Activated naive CD4-positive, alpha-beta T cell treated with anti-CD3 and anti-CD28 coated beads, Interleukin-2, amount 50 U/mL, for 16 hours (primary cell): ENCODE measurements at regions not wholly inside any gene's neighbourhood (a gene's known extent, or its start where the extent isn't known, plus 50 kb on each side); places are given as distances from the start of the nearest gene placed in this dataset.

Source experiments
- DNase-seq: peaks from one replicate; pipeline ENCODE4 v3.0.0-alpha.2; 2020

DNA sequence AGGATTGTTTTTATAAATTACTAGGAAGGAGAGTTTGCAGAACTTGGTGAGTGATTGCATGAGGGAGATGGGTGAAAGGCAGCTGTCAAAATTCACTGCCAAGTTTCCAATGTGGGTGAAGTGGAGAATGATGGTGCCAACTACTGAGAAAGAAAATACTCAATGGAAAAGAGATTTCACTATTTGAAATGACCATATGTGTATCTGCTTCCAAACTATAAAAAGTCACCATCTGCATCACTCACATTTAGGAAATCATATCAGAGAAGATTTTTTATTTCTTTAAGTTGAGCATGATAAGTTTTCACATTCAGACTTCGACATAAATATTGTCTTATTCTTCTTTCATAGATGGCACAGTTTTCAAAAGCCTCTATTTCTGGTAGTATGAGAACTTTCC is 570.0 kb upstream of the DSEL start:
- DNase-seq = no peak

- no peak for DNase-seq
These were observed 568.7 kb upstream of the DSEL start for GRCh38 chr18:68085251-68085650.

DNA sequence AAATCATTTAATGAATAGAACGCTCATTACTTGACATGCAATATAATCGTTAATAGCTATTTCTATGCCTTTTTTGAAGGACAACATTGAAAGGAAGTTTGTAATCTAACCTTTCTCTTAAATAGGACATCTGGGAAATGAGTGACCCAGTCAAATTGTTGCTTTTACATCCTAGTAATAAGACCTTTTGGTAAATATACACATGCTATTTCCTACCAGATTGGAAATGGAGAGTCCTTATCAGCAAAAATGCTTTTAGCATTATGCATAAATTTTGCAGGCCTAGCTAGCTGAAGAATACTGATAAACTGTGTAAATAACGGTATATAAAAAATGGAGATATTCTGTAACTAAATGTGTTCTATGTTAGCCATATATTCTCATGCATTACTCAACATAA is 567.3 kb upstream of the DSEL start:
- DNase-seq = no peak

GRCh38 chr18:68083131-68083530 is 566.6 kb upstream of the DSEL start:
- no peak for DNase-seq

GRCh38 chr18:68072744-68073143 is 556.2 kb upstream of the DSEL start:
- no peak for DNase-seq

GRCh38 chr18:68060871-68061270 is 544.4 kb upstream of the DSEL start:
- no peak for DNase-seq

- DNase-seq = no peak
These were observed 540.4 kb upstream of the DSEL start for GRCh38 chr18:68056936-68057335.

- no peak for DNase-seq
These were observed 538.1 kb upstream of the DSEL start for GRCh38 chr18:68054669-68055068.

DNA sequence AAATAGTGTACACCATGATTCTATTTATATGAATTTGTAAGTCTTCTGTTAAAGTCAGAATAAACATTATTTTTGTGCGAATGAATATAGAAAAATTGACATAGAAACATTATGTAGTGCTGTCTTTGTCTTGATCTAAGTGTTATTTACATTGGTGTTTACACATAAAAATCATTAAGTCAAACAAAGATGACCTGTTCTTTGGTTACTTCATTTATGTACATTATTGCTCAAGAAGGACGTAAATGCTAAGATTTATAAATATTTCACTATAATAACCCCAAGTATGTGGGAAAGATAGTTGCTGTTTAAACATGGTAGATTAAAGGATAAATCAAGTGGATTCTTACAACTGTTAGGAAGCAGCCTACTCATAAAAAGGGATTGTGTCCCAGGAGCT is 536.8 kb upstream of the DSEL start:
- DNase-seq = no peak

DNA sequence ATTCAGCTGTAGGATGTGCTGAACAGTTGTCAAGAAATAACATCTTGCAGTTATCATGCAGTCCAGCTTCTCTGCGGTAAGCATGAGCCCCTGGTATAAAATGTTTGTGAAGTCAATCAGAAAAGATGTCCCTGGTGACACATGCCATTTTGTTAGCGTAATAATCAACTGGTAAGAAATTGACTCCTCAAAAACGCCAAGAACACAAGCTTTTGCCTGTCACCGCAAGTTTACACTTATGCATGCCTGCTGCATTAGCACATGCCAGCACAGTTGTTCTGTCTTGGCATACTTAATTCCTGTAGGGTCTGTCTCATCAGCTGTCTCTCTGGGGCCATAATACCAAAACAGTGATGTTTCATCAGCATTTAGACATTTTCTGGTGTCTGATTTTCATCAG is 524.8 kb upstream of the DSEL start:
- no peak for DNase-seq

GRCh38 chr18:68040198-68040597 is 523.7 kb upstream of the DSEL start:
- DNase-seq = no peak

DNA sequence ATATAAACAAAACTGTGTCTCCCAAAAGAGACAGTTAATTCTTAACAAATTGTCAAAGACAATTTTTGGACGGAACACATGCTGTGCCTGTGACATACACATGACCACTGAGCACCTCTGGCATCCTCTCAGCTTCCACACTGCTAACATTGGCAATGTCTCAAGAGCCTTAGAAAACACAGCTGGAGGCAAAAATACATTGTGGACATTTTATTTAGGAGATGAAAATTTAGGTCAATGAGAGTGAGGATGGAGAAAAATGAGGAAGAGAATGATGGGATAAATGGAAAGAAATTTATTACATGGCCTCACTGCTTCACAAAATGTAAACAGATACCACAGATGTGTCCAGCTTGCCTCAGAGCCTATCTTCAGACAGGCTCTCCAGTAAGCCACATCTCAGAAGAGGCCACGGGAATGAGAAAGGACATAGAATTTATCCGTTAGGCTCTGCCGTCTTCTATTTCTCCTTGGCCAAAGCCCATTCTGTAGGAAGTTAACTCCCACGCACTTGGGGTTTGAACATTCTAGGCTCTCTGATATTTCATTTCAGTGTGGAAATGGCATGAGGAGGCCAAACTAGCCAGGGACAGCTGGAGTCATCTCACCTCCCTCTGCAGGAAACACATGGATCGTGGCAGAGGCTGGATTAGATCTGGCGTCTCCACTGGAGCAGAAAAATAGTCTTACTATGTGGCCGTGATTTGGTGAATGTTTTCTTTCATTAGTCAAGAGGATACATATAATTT is 519.4 kb upstream of the DSEL start:
- no peak for DNase-seq

DNA sequence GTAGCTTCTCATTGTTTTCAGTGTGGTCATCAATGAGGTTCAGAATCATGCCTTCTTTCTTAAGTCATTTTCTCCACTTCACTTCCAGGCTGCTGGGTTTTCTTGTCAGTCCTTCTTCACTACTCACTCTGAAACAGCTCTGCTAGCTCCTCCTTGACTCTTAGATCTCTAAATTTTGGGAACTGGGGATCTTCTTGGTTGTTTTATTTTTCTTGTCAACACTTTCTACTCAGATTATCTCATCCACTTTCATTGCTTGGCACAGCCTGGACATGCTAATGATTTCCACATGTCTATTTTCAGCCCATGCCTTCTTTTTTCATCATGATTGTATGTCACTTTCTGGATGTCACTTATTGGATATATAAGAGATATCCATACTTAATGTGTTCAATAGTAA is 517.8 kb upstream of the DSEL start:
- no peak for DNase-seq

DNA sequence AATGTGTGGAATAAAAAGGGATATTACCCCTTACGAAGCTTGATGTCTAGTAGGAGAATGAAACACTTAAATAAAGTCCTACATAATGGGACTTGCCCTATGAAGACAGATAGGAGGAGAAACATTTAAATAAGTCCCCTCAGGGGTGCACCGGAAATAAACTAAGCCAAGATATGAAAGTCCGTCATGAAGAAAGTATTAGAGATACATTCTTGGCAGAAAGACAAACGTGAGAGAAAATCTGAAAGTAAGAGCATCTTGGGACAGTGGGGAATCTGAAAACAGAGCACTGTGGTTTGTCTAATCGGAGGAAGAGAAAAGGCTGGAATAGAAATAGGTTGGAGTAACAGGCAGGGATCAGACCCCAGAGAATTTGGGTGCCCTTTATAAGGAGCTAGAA is 516.9 kb upstream of the DSEL start:
- DNase-seq = no peak

GRCh38 chr18:68024716-68025115 is 508.2 kb upstream of the DSEL start:
- no peak for DNase-seq

GRCh38 chr18:68017385-68017784 is 500.9 kb upstream of the DSEL start:
- no peak for DNase-seq

DNA sequence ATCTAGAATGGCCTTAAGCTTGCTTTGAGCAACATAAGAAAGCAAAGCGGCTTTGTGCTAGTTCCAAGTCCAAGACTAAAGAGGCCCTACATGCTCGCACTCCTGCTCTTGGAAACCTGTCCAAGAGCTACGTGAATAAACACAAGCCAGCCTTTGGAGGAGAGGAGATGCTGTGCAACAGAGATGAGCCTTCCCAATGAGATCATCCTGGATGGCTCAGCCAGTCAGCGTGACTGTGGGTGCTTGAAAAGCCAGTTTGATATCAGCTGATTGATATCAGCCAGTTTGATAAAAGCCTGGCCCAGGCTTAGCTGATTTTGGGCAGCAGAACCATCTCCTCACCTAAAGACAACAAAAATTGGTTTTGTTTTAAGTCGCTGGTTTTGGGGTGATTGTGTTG is 481.0 kb upstream of the DSEL start:
- no peak for DNase-seq

GRCh38 chr18:67995769-67996168 is 479.2 kb upstream of the DSEL start:
- no peak for DNase-seq

DNA sequence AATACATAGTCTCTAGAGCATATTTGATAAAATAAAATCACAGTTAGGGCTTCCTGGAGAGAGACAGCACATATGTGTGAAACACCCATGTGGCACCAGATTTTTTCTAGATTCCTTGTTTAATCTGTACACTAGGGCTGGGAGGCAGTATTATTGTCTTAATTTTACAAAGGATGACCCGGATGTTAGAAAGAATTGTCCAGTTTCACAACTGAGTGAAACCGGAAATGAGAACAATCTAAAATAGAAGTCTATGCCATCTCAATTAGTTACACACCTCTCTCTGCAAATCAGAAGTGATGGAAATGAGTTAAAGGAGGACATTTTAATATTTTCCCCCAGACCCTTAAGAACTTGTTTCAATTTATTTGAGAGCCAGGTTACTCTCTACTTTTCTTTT is 463.7 kb upstream of the DSEL start:
- DNase-seq = no peak

- DNase-seq = no peak
These were observed 460.6 kb upstream of the DSEL start for GRCh38 chr18:67977067-67977616.

DNA sequence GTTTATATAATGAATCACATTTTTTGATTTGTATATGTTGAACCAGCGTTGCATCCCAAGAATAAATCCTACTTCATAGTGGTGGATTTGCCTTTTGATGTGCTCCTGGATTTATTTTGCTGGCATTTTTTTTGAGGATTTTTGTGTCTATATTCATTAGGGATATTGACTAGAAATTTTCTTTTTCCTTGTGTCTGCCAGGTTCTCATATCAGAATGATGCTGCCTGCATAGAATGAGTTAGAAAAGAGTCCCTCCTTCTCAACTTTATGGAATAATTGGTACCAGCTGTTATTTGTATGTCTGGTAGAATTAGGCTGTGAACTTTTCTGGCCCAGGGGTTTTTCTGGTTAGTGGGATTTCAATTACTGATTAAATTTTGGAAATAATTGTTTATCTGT is 457.4 kb upstream of the DSEL start:
- DNase-seq = no peak

- DNase-seq = no peak
These were observed 452.9 kb upstream of the DSEL start for GRCh38 chr18:67969458-67969857.

DNA sequence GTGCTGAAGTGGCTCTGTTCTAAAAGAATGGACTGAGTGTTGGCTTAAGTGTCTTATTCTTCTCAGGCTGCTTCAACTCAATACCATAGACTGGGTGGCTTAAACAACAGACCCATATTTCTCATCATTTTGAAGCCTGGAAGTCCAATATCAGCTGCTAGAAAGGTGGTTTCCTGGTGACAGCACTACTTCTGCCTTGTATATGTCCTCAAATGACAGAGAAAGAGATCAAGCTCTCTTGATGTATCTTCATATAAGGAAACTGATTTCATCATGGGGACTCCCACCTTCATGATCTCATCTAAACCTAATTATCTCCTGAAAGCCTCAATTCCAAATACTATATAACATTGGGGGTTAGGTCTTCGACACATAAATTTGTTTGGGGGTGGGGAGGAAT is 449.7 kb upstream of the DSEL start:
- no peak for DNase-seq

GRCh38 chr18:67964462-67964861 is 447.9 kb upstream of the DSEL start:
- DNase-seq = no peak
